HEK293 (cell line): ENCODE measurements at regions not wholly inside any gene's neighbourhood (a gene's known extent, or its start where the extent isn't known, plus 50 kb on each side); places are given as distances from the start of the nearest gene placed in this dataset.

Experiments
- TF ChIP-seq, protein P1 (sequence below): fragments of 450-650 bp; formaldehyde crosslinking; optimal IDR thresholded peaks from 2 replicates; pipeline ENCODE3; 2016; ENCODE audit warnings: missing biosample characterization, mild to moderate bottlenecking, missing genetic modification characterization
- TF ChIP-seq, protein P2 (sequence below): fragments of 450-650 bp; formaldehyde crosslinking; IDR thresholded peaks from 2 replicates; pipeline ENCODE4 v1.5.1; 2016; ENCODE audit warnings: missing biosample characterization, missing genetic modification characterization

- TF ChIP-seq, protein P1, sequence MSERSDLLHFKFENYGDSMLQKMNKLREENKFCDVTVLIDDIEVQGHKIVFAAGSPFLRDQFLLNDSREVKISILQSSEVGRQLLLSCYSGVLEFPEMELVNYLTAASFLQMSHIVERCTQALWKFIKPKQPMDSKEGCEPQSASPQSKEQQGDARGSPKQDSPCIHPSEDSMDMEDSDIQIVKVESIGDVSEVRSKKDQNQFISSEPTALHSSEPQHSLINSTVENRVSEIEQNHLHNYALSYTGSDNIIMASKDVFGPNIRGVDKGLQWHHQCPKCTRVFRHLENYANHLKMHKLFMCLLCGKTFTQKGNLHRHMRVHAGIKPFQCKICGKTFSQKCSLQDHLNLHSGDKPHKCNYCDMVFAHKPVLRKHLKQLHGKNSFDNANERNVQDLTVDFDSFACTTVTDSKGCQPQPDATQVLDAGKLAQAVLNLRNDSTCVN: no peak
- TF ChIP-seq, protein P2, sequence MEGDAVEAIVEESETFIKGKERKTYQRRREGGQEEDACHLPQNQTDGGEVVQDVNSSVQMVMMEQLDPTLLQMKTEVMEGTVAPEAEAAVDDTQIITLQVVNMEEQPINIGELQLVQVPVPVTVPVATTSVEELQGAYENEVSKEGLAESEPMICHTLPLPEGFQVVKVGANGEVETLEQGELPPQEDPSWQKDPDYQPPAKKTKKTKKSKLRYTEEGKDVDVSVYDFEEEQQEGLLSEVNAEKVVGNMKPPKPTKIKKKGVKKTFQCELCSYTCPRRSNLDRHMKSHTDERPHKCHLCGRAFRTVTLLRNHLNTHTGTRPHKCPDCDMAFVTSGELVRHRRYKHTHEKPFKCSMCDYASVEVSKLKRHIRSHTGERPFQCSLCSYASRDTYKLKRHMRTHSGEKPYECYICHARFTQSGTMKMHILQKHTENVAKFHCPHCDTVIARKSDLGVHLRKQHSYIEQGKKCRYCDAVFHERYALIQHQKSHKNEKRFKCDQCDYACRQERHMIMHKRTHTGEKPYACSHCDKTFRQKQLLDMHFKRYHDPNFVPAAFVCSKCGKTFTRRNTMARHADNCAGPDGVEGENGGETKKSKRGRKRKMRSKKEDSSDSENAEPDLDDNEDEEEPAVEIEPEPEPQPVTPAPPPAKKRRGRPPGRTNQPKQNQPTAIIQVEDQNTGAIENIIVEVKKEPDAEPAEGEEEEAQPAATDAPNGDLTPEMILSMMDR (tag by site-specific recombination): no peak
Observed at GRCh38 chr3:101150504-101150903, 157.3 kb upstream of the ABI3BP start.
